GM19372 (cell line): ENCODE measurements at regions not wholly inside any gene's neighbourhood (a gene's known extent, or its start where the extent isn't known, plus 50 kb on each side); places are given as distances from the start of the nearest gene placed in this dataset.

Experiments used
- ATAC-seq: cut with Tn5 transposase; IDR thresholded peaks from one replicate; pipeline ENCODE4 v1.9.1; 2021; ENCODE audit warnings: mild to moderate bottlenecking, low read depth, moderate library complexity; ENCODE audit not compliant: unreplicated experiment

- no peak for ATAC-seq
These were observed 531.9 kb downstream of the SOX2 start for GRCh38 chr3:182243625-182244024.

GRCh38 chr3:182244222-182244971 lies 532.7 kb downstream of the SOX2 start:
- no peak for ATAC-seq

GRCh38 chr3:182245059-182245458 lies 533.3 kb downstream of the SOX2 start:
- ATAC-seq: no peak

GRCh38 chr3:182246870-182247269 lies 535.1 kb downstream of the SOX2 start:
- ATAC-seq: no peak

GRCh38 chr3:182248349-182248880 lies 536.7 kb downstream of the SOX2 start:
- no peak for ATAC-seq

- ATAC-seq: no peak
These were observed 540.5 kb upstream of the ATP11B start for GRCh38 chr3:182252802-182253201.

GRCh38 chr3:182255158-182255557 lies 538.1 kb upstream of the ATP11B start:
- no peak for ATAC-seq

GRCh38 chr3:182257361-182257760 lies 535.9 kb upstream of the ATP11B start:
- no peak for ATAC-seq

- no peak for ATAC-seq
These were observed 534.6 kb upstream of the ATP11B start for GRCh38 chr3:182258538-182259177.

- no peak for ATAC-seq
These were observed 533.7 kb upstream of the ATP11B start for GRCh38 chr3:182259579-182259978.

GRCh38 chr3:182261041-182261440 lies 532.3 kb upstream of the ATP11B start:
- ATAC-seq: no peak

GRCh38 chr3:182268711-182269110 lies 524.6 kb upstream of the ATP11B start:
- no peak for ATAC-seq

GRCh38 chr3:182276512-182276911 lies 516.8 kb upstream of the ATP11B start:
- ATAC-seq: no peak

GRCh38 chr3:182284793-182285192 lies 508.5 kb upstream of the ATP11B start:
- no peak for ATAC-seq

- no peak for ATAC-seq
These were observed 500.7 kb upstream of the ATP11B start for GRCh38 chr3:182292591-182292990.

- no peak for ATAC-seq
These were observed 499.0 kb upstream of the ATP11B start for GRCh38 chr3:182294256-182294655.

GRCh38 chr3:182294696-182295095 lies 498.6 kb upstream of the ATP11B start:
- ATAC-seq: no peak

- no peak for ATAC-seq
These were observed 493.0 kb upstream of the ATP11B start for GRCh38 chr3:182300266-182300665.

GRCh38 chr3:182303169-182303568 lies 490.1 kb upstream of the ATP11B start:
- ATAC-seq: no peak

- no peak for ATAC-seq
These were observed 487.2 kb upstream of the ATP11B start for GRCh38 chr3:182305881-182306665.

- ATAC-seq: no peak
These were observed 485.0 kb upstream of the ATP11B start for GRCh38 chr3:182308328-182308727.
